ENCODE measurements at regions not wholly inside any gene's neighbourhood (a gene's known extent, or its start where the extent isn't known, plus 50 kb on each side); places are given as distances from the start of the nearest gene placed in this dataset.

DNA sequence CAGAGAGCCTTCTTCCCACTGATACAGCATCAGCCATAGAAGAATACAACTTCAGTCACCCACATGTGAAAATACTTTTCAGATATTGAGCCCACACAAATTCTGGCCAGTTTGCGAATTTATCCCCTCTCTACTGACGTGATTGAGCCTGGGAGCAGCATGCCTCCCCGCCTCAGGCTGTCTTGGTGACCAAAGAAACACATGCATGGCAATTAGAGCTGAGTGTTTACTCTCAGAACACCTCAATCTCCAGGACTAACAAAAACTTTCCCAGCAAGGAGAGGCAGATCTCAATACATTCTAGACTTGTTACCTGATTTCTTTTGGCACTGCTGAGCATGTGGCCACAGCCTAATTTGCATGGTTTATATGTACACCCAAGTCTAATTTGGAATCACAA is 122.5 kb downstream of the TMEM26 start:
- TF ChIP-seq, protein P1, sequence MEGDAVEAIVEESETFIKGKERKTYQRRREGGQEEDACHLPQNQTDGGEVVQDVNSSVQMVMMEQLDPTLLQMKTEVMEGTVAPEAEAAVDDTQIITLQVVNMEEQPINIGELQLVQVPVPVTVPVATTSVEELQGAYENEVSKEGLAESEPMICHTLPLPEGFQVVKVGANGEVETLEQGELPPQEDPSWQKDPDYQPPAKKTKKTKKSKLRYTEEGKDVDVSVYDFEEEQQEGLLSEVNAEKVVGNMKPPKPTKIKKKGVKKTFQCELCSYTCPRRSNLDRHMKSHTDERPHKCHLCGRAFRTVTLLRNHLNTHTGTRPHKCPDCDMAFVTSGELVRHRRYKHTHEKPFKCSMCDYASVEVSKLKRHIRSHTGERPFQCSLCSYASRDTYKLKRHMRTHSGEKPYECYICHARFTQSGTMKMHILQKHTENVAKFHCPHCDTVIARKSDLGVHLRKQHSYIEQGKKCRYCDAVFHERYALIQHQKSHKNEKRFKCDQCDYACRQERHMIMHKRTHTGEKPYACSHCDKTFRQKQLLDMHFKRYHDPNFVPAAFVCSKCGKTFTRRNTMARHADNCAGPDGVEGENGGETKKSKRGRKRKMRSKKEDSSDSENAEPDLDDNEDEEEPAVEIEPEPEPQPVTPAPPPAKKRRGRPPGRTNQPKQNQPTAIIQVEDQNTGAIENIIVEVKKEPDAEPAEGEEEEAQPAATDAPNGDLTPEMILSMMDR (IDR thresholded peaks at IDR 0.05; ENCODE audit: low read depth, low read length), result no peak
- DNase-seq (ENCODE audit: extremely low read depth, low read depth), result no peak

DNA sequence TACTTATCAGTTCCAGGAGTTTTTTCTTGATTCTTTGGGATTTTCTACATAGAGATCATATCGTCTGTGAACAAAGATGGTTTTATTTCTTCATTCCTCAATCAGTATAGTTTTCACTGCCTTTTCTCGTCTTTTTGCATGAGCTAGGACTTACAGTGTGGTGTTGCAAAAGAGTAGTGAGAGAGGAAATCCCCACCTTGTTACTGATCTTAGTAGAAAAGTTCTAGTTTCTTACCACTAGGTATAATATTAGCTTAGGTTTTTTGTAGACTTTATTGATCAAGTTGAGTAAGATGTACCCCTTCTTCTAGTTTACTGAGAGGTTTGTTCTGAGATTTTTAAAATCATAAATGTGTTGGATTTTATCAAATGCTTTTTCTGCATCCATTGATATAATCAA is 123.3 kb downstream of the TMEM26 start:
- DNase-seq (ENCODE audit: extremely low read depth, low read depth), result no peak
- TF ChIP-seq, protein P1 (IDR thresholded peaks at IDR 0.05; ENCODE audit: low read depth, low read length), result no peak

DNA sequence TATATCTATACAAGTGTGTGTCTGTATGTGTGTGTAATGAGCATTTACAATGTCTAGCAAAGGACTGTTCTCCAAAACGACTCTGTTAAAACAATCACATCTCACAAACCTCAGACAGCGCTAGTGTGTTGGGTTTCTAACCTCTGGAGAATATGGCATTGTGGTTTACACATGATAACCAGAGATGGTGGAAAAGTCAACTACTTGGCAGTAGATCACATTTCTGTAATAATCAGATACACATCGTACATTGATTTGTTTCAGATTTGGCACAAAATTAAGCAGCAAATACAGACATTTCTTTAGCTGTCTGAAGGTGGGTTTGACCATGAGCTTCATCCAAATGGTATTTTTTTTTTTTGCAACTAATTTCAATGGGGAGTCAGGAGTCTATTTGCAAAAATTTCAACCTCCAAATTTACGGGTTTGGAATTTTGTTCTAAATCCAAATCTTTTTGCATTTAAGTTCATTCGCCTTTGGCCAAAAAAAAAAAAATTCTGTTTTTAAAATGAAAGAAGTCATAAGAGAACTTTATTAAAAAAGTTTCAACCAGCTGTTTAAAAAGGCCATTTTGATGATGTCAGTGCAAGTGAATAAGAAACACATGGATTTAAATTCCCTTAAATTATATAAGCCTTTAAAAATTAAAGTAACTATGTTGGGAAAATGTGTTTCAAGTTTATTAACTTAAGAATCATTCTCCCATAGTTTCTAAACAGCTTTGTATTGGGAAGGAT is 127.8 kb downstream of the TMEM26 start:
- TF ChIP-seq, protein P1 (IDR thresholded peaks at IDR 0.05; ENCODE audit: low read depth, low read length), result no peak
- DNase-seq (ENCODE audit: extremely low read depth, low read depth), result no peak

DNA sequence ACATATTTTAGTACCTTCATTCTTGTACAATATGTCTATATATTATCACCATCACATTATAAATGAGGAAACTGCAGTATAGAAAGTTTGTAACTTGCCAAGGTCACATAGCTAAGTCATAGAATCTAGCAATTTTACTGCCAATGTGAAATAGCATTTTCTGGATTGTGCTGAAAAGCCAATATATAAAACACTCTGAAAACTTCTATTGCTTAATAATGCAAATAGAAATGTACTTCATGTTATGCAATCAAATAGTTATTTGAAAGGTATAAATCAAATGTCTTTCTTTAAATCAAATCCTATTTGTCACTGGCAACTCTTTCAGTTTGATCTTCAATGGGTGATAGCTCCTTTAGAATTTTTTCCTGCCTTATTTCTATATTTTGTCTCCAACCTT is 129.5 kb downstream of the TMEM26 start:
- TF ChIP-seq, protein P1 (IDR thresholded peaks at IDR 0.05; ENCODE audit: low read depth, low read length), result no peak
- no peak for DNase-seq (ENCODE audit: extremely low read depth, low read depth)

DNA sequence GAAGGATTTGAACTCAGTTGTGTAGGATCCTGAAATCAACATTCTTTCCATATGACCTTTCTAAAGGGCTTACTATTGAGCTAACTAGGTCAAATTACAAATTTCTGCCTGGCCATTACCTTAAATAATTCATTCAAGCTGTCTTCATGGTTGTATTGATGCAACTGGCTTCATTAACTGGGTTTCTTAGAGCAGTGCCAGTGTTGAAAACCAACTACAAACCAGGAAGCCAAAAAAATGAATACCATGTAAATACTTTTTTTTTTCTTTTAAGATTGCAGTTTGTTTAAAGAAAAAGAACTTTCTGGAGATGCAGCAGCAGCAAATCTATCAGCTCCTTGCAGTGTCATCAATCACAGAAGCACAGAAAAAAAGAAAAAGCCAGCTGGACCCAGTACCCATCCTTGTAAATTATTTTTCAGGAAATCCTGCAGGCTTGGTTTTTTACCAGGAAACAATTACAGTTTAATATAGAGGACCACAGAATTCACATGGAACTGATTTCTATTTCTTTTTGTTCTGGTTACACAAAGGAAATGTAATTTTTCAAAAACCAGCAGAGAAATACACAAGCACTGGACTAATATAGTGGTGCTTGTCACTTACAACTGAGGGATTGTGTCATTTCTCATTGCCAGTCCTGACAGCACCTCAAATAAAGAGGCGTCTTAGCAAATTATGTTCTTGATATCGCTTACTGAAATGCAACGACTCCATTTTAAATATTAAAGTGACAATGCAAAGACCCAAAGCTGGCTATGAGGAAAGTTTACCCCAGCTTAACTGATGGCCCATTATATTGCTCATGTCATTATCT is 131.9 kb downstream of the TMEM26 start:
- peak; percentile 31 for DNase-seq (ENCODE audit: extremely low read depth, low read depth)
- TF ChIP-seq, protein P1 (IDR thresholded peaks at IDR 0.05; ENCODE audit: low read depth, low read length), result no peak

DNA sequence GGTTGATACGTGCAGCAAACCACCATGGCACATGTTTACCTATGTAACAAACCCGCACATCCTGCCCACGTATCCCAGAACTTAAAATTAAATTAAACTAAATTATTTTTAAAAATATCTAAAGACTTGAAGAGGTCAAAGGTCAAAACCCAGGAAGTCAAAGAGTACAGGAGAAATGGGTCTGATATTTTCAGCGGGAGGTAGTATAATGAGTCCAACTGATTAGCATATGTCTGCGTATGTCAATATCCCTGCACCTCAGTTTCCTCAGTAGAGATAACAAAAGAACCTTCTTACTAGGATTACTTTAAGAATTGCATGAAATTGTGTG is 133.0 kb downstream of the TMEM26 start:
- no peak for DNase-seq (ENCODE audit: extremely low read depth, low read depth)
- TF ChIP-seq, protein P1 (IDR thresholded peaks at IDR 0.05; ENCODE audit: low read depth, low read length), result no peak
